Erythroblast (primary cell): ENCODE measurements at regions not wholly inside any gene's neighbourhood (a gene's known extent, or its start where the extent isn't known, plus 50 kb on each side); places are given as distances from the start of the nearest gene placed in this dataset.

Experiments used
- GATA1 ChIP-seq: IDR thresholded peaks from 2 replicates; pipeline ENCODE4 v1.6.1; 2011; ENCODE audit warnings: low read depth, mild to moderate bottlenecking, control low read depth, low read length, moderate library complexity
- POLR2A ChIP-seq: IDR thresholded peaks from 2 replicates; pipeline ENCODE4 v1.6.1; 2011; ENCODE audit warnings: mild to moderate bottlenecking, low read length

DNA sequence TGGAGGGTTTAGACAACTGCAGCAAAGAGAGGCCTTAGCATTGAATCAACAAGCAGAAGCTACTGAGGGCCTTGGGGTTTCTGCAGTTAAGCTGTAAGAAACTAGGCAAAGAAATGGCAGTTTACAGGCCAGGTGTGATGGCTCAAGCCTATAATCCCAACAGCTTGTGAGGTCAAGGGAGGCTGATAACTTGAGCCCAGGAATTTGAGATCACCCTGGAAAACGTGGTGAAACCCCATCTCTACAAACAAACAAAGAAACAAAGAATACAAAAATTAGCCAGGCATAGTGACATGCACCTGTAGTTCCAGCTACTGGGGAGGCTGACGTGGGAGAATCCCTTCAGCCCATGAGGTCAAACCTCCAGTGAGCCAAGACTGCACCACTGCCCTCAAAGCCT is 421.6 kb upstream of the CHST9 start:
- no peak for TF ChIP-seq POLR2A
- TF ChIP-seq GATA1, result no peak
